Skeletal muscle satellite cell (primary cell): ENCODE measurements at regions not wholly inside any gene's neighbourhood (a gene's known extent, or its start where the extent isn't known, plus 50 kb on each side); places are given as distances from the start of the nearest gene placed in this dataset.

ENCODE experiments used
- H3K27me3 ChIP-seq: 2 replicates; pipeline ENCODE4 v1.7.0; 2013; ENCODE audit warnings: low read length; ENCODE audit not compliant: control insufficient read depth, insufficient read depth
- H3K36me3 ChIP-seq: 2 replicates; pipeline ENCODE4 v1.7.0; 2013; ENCODE audit warnings: mild to moderate bottlenecking, control low read depth, low read length; ENCODE audit not compliant: insufficient read depth
- H3K4me1 ChIP-seq: 2 replicates; pipeline ENCODE4 v1.7.0; 2013; ENCODE audit warnings: low read length; ENCODE audit not compliant: control insufficient read depth, insufficient read depth
- H3K4me2 ChIP-seq: 2 replicates; pipeline ENCODE4 v1.7.0; 2013; ENCODE audit warnings: mild to moderate bottlenecking, low read length
- H3K4me3 ChIP-seq: 2 replicates; pipeline ENCODE4 v1.7.0; 2013; ENCODE audit warnings: low read length
- H3K9ac ChIP-seq: 2 replicates; pipeline ENCODE4 v1.7.0; 2013; ENCODE audit warnings: mild to moderate bottlenecking, low read depth, low read length, moderate library complexity
- H3K9me3 ChIP-seq: replicated peaks from 2 replicates; pipeline ENCODE4 v1.7.0; 2013; ENCODE audit warnings: mild to moderate bottlenecking, control low read depth, low read length

DNA sequence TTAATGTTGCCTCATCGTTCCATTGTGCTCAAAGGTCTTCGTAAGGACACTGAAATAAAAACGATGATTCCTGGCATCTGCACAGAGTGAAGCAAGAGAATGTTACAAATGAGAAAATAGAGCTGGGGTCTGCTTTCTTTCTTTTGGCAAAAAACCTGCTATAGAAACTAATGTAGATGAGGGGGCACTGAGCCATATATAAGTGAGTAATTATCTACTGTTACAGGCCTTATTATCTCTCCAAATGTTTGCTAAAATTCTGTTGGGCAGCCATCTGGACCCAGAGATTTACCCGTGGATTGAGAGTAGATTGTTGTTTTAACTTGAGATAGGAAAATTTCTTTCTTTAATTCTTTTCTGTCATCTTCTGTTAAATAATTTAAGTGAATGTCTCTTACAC lies 472.5 kb upstream of the PIK3C3 start:
- Histone ChIP-seq H3K9ac (no peak overlapping the region), H3K27me3 (no peaks in the 10 kb centered on the region), H3K36me3 (no peaks in the 10 kb centered on the region), H3K4me1 (no peaks in the 10 kb centered on the region), H3K9me3 (no peaks in the 10 kb centered on the region), H3K4me2 (no peak overlapping the region), H3K4me3 (no peak overlapping the region)

DNA sequence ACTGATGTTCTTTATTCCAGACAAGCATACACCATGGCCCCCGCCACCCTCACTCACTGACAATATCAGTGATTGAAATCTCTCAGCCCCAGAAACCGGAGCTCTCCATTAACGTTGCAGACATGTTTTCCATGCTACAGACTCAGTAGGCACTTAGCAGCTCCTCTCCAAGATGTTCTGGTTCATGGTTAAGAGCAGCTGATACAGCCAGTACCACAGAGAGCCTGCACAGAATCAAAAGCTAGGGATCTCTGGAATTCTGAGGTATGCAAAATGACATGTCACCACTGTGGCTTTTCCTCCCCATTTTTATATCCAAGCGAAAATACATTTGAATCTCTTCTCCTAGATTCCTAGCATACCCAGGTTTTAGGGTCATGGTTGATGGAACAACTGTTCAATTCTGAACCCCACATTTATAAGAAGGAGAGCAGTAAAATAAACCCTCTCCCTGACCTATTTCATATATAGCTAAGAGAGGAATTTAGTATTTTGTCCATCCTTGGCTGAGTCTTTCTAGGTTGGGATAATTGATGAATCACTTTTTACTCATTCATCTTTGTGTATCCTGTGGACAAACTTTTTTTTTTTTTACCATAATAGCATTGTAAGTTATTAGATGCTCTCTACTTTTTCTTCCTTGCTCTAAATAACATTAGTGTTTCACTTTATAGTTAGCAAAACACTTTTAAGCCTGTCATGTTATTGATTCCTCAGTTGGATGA lies 488.4 kb upstream of the PIK3C3 start:
- Histone ChIP-seq H3K36me3 (no peaks in the 10 kb centered on the region), H3K27me3 (no peaks in the 10 kb centered on the region), H3K9me3 (no peaks in the 10 kb centered on the region), H3K4me3 (no peak overlapping the region), H3K4me2 (no peak overlapping the region), H3K9ac (no peak overlapping the region), H3K4me1 (no peaks in the 10 kb centered on the region)

DNA sequence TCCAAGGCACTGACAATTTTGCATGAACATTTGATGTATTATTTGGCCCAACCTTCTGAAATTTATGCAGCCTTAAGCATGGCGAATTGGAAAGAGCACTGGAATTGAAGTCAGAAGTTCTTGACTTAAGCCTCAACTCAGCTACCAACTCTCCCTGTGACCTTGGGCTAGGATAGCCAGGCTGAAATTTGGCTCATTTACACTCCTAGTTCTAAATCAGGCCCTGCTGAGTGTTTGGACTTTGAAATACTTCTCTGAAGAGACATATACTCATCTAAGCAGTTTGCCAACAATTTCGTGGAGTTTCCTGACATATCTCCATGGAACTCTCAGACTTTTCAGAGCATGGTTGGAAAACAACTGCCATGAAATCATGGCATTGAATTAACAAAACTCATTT lies 489.6 kb upstream of the PIK3C3 start:
- Histone ChIP-seq H3K36me3 (no peaks in the 10 kb centered on the region), H3K4me2 (no peak overlapping the region), H3K4me3 (no peak overlapping the region), H3K9ac (no peak overlapping the region), H3K9me3 (no peaks in the 10 kb centered on the region), H3K27me3 (no peaks in the 10 kb centered on the region), H3K4me1 (no peaks in the 10 kb centered on the region)

DNA sequence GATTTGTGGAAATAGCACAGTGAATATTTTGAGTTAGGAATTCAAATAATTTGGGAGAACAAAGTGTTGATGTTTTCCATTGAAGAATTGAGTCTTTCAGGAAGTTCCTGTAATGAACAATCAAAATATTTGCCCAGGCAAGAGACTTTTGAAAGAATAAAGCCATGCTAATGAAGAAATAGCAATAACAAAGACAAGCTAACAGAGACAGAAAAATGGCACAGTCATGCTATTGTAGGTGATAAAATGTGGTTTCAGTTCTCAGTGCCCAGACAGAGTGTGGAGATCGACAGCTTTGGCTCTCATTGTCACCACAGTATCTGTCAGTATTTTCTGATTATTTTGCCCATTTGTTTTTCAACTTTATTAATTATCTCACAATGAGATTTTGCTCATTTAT lies 490.8 kb upstream of the PIK3C3 start:
- no peaks in the 10 kb centered on the region for H3K9me3 ChIP-seq
- no peaks in the 10 kb centered on the region for H3K4me1 ChIP-seq
- H3K4me3 ChIP-seq: no peak overlapping the region
- no peaks in the 10 kb centered on the region for H3K36me3 ChIP-seq
- H3K9ac ChIP-seq: no peak overlapping the region
- no peaks in the 10 kb centered on the region for H3K27me3 ChIP-seq
- no peak overlapping the region for H3K4me2 ChIP-seq

DNA sequence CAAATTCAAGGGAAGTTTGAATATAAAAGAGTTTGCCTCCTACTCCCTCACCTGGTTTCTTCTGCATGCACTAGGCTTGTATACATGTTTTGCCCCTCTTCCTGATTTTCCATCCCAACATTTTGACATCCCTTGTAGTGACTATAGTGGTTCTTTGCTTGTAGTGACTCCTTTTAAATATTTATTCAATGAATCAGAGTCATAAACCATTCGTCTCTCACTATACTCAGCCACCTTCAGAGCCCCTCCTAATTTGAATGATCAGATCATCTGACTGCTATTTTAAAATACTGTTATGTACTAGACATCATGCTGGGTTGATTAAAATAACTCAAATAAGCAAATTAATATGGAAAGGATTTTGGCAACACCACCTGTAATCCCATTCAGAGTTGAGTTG lies 492.1 kb upstream of the PIK3C3 start:
- Histone ChIP-seq H3K4me3 (no peak overlapping the region), H3K4me2 (no peak overlapping the region), H3K36me3 (no peaks in the 10 kb centered on the region), H3K27me3 (no peaks in the 10 kb centered on the region), H3K4me1 (no peaks in the 10 kb centered on the region), H3K9ac (no peak overlapping the region), H3K9me3 (no peaks in the 10 kb centered on the region)

DNA sequence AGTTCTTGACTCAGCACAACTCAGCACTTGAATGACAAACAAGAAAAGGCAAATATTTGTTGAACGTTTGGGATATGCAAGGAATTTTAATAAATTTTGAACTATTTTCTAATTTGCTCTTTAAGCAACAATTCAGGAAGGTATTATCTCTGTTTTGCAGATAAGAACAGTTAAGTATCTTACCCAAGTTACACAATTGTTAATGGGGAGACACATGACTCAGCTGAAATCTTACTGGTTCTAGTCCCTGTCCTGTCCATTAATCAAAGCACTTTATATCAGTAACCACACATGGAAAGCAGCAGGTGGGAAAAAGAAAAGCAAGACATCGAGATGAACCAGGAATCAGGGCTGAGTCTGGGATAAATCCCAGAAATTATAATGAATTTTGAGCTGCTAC lies 493.9 kb upstream of the PIK3C3 start:
- H3K9ac ChIP-seq: no peak overlapping the region
- H3K9me3 ChIP-seq: no peaks in the 10 kb centered on the region
- no peaks in the 10 kb centered on the region for H3K4me1 ChIP-seq
- no peak overlapping the region for H3K4me2 ChIP-seq
- H3K27me3 ChIP-seq: no peaks in the 10 kb centered on the region
- H3K36me3 ChIP-seq: no peaks in the 10 kb centered on the region
- no peak overlapping the region for H3K4me3 ChIP-seq

DNA sequence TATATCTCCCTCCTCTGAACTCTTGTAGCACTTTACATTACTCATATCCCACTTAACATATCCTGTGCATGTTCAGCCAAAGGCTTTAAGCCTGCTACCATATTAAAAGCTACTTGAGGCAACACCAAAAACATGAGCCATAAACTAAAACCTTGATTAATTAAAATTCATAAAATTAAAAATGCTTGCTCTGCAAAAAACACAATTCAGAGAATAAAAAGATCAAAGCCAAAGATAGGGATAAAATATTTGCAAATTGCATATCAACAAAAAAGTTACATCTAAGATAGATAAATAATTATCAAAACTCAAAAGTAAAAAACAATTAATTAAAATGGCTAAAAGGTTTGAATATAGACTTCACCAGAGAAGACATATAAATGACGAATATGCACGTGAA lies 495.4 kb upstream of the PIK3C3 start:
- no peaks in the 10 kb centered on the region for H3K9me3 ChIP-seq
- H3K9ac ChIP-seq: no peak overlapping the region
- H3K4me2 ChIP-seq: no peak overlapping the region
- H3K27me3 ChIP-seq: no peaks in the 10 kb centered on the region
- no peak overlapping the region for H3K4me3 ChIP-seq
- H3K36me3 ChIP-seq: no peaks in the 10 kb centered on the region
- H3K4me1 ChIP-seq: no peaks in the 10 kb centered on the region

DNA sequence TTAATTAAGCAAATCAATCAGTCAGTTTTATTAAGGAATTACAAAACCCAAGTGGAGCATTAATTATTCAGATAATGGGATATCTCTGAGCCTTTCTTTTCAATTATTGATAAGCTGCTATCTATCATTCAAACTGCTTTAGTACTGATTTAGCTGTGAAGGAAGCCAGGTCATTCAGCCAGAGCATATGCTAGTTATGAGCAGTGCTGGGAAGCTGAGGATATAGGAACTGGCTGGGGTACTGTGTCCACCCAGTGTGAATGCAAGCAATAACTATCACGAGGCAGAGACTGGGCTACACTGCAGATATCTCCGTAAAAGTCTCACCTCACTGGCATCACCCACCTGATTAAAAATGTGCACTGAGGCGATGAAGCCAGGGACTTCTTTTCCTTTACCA lies 496.7 kb upstream of the PIK3C3 start:
- H3K9me3 ChIP-seq: no peaks in the 10 kb centered on the region
- H3K4me1 ChIP-seq: no peaks in the 10 kb centered on the region
- H3K36me3 ChIP-seq: no peaks in the 10 kb centered on the region
- no peak overlapping the region for H3K4me2 ChIP-seq
- no peak overlapping the region for H3K9ac ChIP-seq
- no peak overlapping the region for H3K4me3 ChIP-seq
- no peaks in the 10 kb centered on the region for H3K27me3 ChIP-seq

DNA sequence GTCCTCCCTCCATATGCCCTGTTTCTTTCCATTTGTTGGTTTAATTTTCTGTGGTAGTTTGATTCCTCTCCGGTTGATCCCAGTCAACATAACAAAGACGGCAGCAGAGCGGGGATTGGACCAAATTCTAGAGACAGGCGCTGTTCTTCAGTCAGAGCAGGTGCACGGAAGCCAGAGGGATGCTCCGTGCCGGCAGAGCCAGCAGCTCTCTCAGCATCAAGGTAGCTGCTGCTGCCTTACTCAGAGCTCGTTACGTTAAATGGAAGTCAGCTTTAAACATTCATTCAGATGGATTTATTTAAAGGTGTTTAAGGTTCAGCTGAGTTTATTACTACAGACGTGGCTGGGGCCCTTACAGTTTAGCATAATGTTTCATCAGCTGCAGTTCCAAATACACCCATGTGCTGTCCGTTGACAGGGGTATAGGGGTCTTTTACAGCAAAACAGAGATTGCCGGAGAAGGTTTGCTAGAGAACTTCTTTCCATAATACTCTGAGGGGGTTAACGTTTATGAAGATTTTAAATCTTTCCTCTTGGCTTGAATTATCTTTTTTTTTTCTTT lies 497.2 kb upstream of the PIK3C3 start:
- H3K9me3 ChIP-seq: no peaks in the 10 kb centered on the region
- H3K27me3 ChIP-seq: no peaks in the 10 kb centered on the region
- no peak overlapping the region for H3K9ac ChIP-seq
- no peaks in the 10 kb centered on the region for H3K36me3 ChIP-seq
- H3K4me2 ChIP-seq: no peak overlapping the region
- no peak overlapping the region for H3K4me3 ChIP-seq
- no peaks in the 10 kb centered on the region for H3K4me1 ChIP-seq

DNA sequence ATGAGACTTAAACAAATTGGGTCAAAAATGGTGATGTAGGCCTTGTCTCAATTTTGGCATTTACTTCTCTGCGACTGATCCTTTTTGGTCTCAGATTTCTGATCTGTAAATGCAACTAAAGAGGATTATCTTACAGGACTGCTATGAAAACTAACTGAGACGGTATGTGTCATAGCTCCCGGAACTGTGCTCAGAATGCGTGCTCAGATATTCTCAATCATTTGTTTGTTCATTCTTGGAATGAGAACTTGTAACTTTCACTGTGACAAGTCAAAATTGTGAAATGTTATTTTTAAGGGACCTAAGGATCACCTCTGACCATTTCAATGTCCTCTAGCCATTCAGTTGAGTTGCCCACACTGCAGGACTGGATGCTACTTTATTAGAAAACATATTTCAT lies 498.2 kb upstream of the PIK3C3 start:
- no peaks in the 10 kb centered on the region for H3K27me3 ChIP-seq
- no peak overlapping the region for H3K9ac ChIP-seq
- H3K4me2 ChIP-seq: no peak overlapping the region
- no peaks in the 10 kb centered on the region for H3K9me3 ChIP-seq
- H3K4me3 ChIP-seq: no peak overlapping the region
- H3K36me3 ChIP-seq: no peaks in the 10 kb centered on the region
- no peaks in the 10 kb centered on the region for H3K4me1 ChIP-seq

DNA sequence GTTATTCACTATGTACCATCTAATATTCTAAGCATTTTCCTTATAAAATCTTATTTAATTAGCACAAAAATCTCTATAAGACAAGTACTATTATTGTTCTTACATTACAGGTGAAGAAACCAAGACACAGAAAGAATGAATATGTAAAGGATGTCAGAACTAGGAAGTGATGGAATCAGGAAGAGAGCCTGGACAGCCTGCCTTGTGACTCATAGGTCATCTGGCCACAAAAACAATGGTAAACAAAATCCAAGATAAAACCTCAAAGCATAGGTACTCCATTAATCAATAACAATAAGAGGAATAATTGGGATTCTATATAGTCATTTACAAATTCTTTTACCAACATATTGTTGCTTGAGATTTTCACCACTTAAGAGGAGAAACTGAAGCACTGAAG lies 505.4 kb upstream of the PIK3C3 start:
- H3K4me3 ChIP-seq: no peak overlapping the region
- H3K9ac ChIP-seq: no peak overlapping the region
- H3K4me2 ChIP-seq: no peak overlapping the region
- no peaks in the 10 kb centered on the region for H3K36me3 ChIP-seq
- H3K9me3 ChIP-seq: no peaks in the 10 kb centered on the region
- H3K4me1 ChIP-seq: no peaks in the 10 kb centered on the region
- no peaks in the 10 kb centered on the region for H3K27me3 ChIP-seq

DNA sequence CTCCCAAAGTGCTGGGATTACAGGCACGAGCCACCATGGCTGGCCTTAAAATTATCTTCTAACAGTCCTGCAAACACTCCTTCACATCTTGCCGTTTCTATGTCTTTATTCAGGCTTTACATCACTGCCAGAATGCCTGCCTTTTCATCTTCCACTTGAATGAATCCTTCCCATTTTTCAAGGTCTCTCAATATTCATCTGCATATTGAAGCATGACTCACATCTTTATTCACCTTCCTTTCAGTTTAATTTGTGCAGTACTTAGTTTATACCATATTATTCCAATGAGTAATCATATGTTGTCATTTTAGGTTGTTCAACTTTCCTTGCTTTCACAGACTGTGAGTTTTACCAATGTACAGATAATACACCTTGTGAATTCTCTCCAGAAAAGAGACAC lies 510.1 kb upstream of the PIK3C3 start:
- Histone ChIP-seq H3K4me1 (no peaks in the 10 kb centered on the region), H3K9me3 (no peaks in the 10 kb centered on the region), H3K9ac (no peak overlapping the region), H3K4me3 (no peak overlapping the region), H3K27me3 (no peaks in the 10 kb centered on the region), H3K4me2 (no peak overlapping the region), H3K36me3 (no peaks in the 10 kb centered on the region)
